HCT116 (cell line): ENCODE measurements at regions not wholly inside any gene's neighbourhood (a gene's known extent, or its start where the extent isn't known, plus 50 kb on each side); places are given as distances from the start of the nearest gene placed in this dataset.

Experiments used
- ATAC-seq: fragments of 200-7000 bp; cut with Tn5 transposase; 2 replicates; pipeline ENCODE4 v1.9.1; 2020; ENCODE audit warnings: mild to moderate bottlenecking, moderate library complexity
- BruUV-seq: library from RNA; stranded (reverse); fragments of 400-500 nt; replicated peaks from 2 replicates; lab custom pipeline; 2021; lab: Mats Ljungman, UMichigan
- CTCF ChIA-PET: fragments of 300-600 bp; sonication (Branson Sonifier 250); formaldehyde crosslinking; loops from one replicate; lab custom pipeline; 2021; ENCODE audit warnings: antibody characterized with exemption; lab: Charles Lee
- POLR2A ChIA-PET: fragments of 300-600, 350-600 bp; sonication (Branson Sonifier 250); formaldehyde crosslinking; loops from one replicate; lab custom pipeline; 2021; ENCODE audit warnings: antibody characterized with exemption; lab: Charles Lee
- RAD21 ChIA-PET, 2 experiments: fragments of 300-600 bp; sonication (Branson Sonifier 250); formaldehyde crosslinking; loops; one replicate each; lab custom pipeline; 2023; ENCODE audit warnings: low total read pairs in 2 of 2; ENCODE audit not compliant: uncharacterized antibody in 2 of 2, unreplicated experiment in 2 of 2, low non-redundant PET in 1 of 2; lab: Charles Lee
- DNase-seq: peaks from one replicate; pipeline ENCODE4 v3.0.0-alpha.2; 2010; ENCODE audit warnings: low read depth, low spot score
- H2AFZ ChIP-seq: fragments of 200-600 bp; shearing (Covaris generic), sonication (generic); 2 replicates; pipeline ENCODE4 v1.6.1; 2017; ENCODE audit warnings: low read depth, mixed run types, mixed read lengths, antibody characterized with exemption, low read length; ENCODE audit not compliant: poor library complexity, severe bottlenecking
- H3K27ac ChIP-seq: 2 replicates; pipeline ENCODE4 v1.5.1; 2012; ENCODE audit warnings: low read depth, low read length
- H3K27me3 ChIP-seq: fragments of 200-600 bp; sonication (generic); 2 replicates; pipeline ENCODE4 v1.6.1; 2016; ENCODE audit warnings: mixed run types, low read length, mixed read lengths; ENCODE audit not compliant: insufficient read depth
- H3K36me3 ChIP-seq, 2 experiments: fragments of 200-500 bp in 1 of 2; fragments of 200-600 bp in 1 of 2; sonication (Bioruptor generic) in 1 of 2; sonication (generic) in 1 of 2; 2 replicates each; pipeline versions ENCODE4 v1.5.1 to v1.6.1; 2014 to 2016; ENCODE audit warnings: low read length in 2 of 2, inconsistent platforms in 1 of 2, mixed read lengths in 1 of 2, mixed run types in 1 of 2; ENCODE audit not compliant: insufficient read depth in 2 of 2, control insufficient read depth in 1 of 2
- H3K4me1 ChIP-seq, 2 experiments: fragments of 200-600 bp in 1 of 2; sonication (generic) in 1 of 2; 2 replicates each; pipeline versions ENCODE4 v1.5.1 to v1.6.1; 2012 to 2017; ENCODE audit warnings: low read length in 2 of 2, inconsistent platforms in 1 of 2, mild to moderate bottlenecking in 1 of 2, mixed read lengths in 1 of 2, mixed run types in 1 of 2, moderate library complexity in 1 of 2; ENCODE audit not compliant: insufficient read depth in 2 of 2, control insufficient read depth in 1 of 2
- H3K4me2 ChIP-seq: fragments of 200-600 bp; sonication (generic); 2 replicates; pipeline ENCODE4 v1.6.1; 2017; ENCODE audit warnings: mixed run types, low read length, mixed read lengths
- H3K4me3 ChIP-seq, 2 experiments: fragments of 200-600 bp in 1 of 2; sonication (generic) in 1 of 2; replicated peaks in 1 of 2; 2 replicates each; pipeline ENCODE4 v1.5.1; 2011 to 2016; ENCODE audit warnings: low read length in 2 of 2, control low read depth in 1 of 2, low read depth in 1 of 2, mild to moderate bottlenecking in 1 of 2, mixed read lengths in 1 of 2, mixed run types in 1 of 2
- H3K79me2 ChIP-seq: fragments of 200-600 bp; sonication (generic); 2 replicates; pipeline ENCODE4 v1.6.1; 2017; ENCODE audit warnings: mild to moderate bottlenecking, mixed run types, low read length, moderate library complexity, mixed read lengths; ENCODE audit not compliant: insufficient read depth
- H3K9ac ChIP-seq: fragments of 200-600 bp; sonication (generic); 2 replicates; pipeline ENCODE4 v1.6.1; 2016; ENCODE audit warnings: low read length, mixed read lengths
- H3K9me2 ChIP-seq: fragments of 200-600 bp; sonication (generic), shearing (Covaris generic); 2 replicates; pipeline ENCODE4 v1.6.1; 2017; ENCODE audit warnings: mixed run types, mild to moderate bottlenecking, moderate library complexity; ENCODE audit not compliant: insufficient read depth
- H3K9me3 ChIP-seq, 2 experiments: fragments of 200-500 bp in 1 of 2; fragments of 200-600 bp in 1 of 2; sonication (Bioruptor generic) in 1 of 2; sonication (generic) in 1 of 2; 2 replicates each; pipeline ENCODE4 v1.6.1; 2014 to 2017; ENCODE audit warnings: low read length in 2 of 2, mixed read lengths in 2 of 2, inconsistent platforms in 1 of 2, low read depth in 1 of 2, mild to moderate bottlenecking in 1 of 2, mixed run types in 1 of 2, moderate library complexity in 1 of 2; ENCODE audit not compliant: control insufficient read depth in 1 of 2, insufficient read depth in 1 of 2
- H4K20me1 ChIP-seq: fragments of 200-600 bp; sonication (generic), shearing (Covaris generic); 2 replicates; pipeline ENCODE4 v1.6.1; 2017; ENCODE audit warnings: mixed run types, mild to moderate bottlenecking, moderate library complexity; ENCODE audit not compliant: insufficient read depth
- ATF3 ChIP-seq: IDR thresholded peaks from 2 replicates; pipeline ENCODE4 v1.6.1; 2012
- CBX3 ChIP-seq: IDR thresholded peaks from 2 replicates; pipeline ENCODE4 v1.6.1; 2012; ENCODE audit warnings: low read depth
- EZH2 ChIP-seq: fragments of 200-600 bp; sonication (generic); IDR thresholded peaks from 2 replicates; pipeline ENCODE4 v1.6.1; 2017; ENCODE audit warnings: antibody characterized with exemption, mixed run types
- FOSL1 ChIP-seq: IDR thresholded peaks from 2 replicates; pipeline ENCODE4 v1.6.1; 2012; ENCODE audit warnings: low read depth
- JUND ChIP-seq: IDR thresholded peaks from 2 replicates; pipeline ENCODE4 v1.6.1; 2012
- MAX ChIP-seq: IDR thresholded peaks from 2 replicates; pipeline ENCODE4 v1.6.1; 2012
- POLR2A ChIP-seq: IDR thresholded peaks from 2 replicates; pipeline ENCODE4 v1.7.0; 2011; ENCODE audit warnings: borderline replicate concordance; ENCODE audit not compliant: insufficient read depth, insufficient read length; ENCODE audit errors: extremely low read depth
- POLR2AphosphoS5 ChIP-seq: IDR thresholded peaks from 2 replicates; pipeline ENCODE4 v1.6.1; 2011; ENCODE audit warnings: mild to moderate bottlenecking, low read depth, low read length, moderate library complexity
- RAD21 ChIP-seq: IDR thresholded peaks from 2 replicates; pipeline ENCODE4 v1.6.1; 2012; ENCODE audit warnings: low read depth, mild to moderate bottlenecking
- SP1 ChIP-seq: IDR thresholded peaks from 2 replicates; pipeline ENCODE4 v1.6.1; 2012; ENCODE audit warnings: low read depth
- TCF7L2 ChIP-seq: IDR thresholded peaks from 2 replicates; pipeline ENCODE4 v1.7.0; 2011; ENCODE audit warnings: borderline replicate concordance, inconsistent platforms; ENCODE audit not compliant: insufficient read depth, insufficient read length; ENCODE audit errors: extremely low read depth
- YY1 ChIP-seq: IDR thresholded peaks from 2 replicates; pipeline ENCODE4 v1.6.1; 2011; ENCODE audit warnings: low read length, low read depth, moderate library complexity, mild to moderate bottlenecking; ENCODE audit not compliant: insufficient replicate concordance; ENCODE audit errors: extremely low read depth
- ZNF274 ChIP-seq: fragments of 200-500 bp; sonication (Bioruptor generic); IDR thresholded peaks from 2 replicates; pipeline ENCODE4 v1.6.1; 2014; ENCODE audit warnings: mild to moderate bottlenecking, low read depth, low read length, inconsistent platforms
- intact Hi-C: fragments of 100-400 bp; cut with micrococcal nuclease; formaldehyde crosslinking; loops from 2 replicates; pipeline ENCODE4 v1.10.0; 2022
- TF ChIP-seq, protein P1 (sequence below), 3 experiments: fragments of 200-600 bp in 1 of 3; sonication (generic) in 1 of 3; IDR thresholded peaks in 2 of 3; conservative IDR thresholded peaks in 1 of 3; 2 replicates each; pipeline ENCODE4 v1.5.1; 2012 to 2017; ENCODE audit warnings: low read depth in 2 of 3, low read length in 2 of 3, antibody characterized with exemption in 1 of 3, borderline replicate concordance in 1 of 3, control low read depth in 1 of 3, mild to moderate bottlenecking in 1 of 3, mixed read lengths in 1 of 3, mixed run types in 1 of 3, moderate library complexity in 1 of 3; ENCODE audit not compliant: insufficient read depth in 1 of 3
- TF ChIP-seq, protein P2 (sequence below): IDR thresholded peaks from 2 replicates; pipeline ENCODE4 v1.6.1; 2012; ENCODE audit warnings: low read depth

DNA sequence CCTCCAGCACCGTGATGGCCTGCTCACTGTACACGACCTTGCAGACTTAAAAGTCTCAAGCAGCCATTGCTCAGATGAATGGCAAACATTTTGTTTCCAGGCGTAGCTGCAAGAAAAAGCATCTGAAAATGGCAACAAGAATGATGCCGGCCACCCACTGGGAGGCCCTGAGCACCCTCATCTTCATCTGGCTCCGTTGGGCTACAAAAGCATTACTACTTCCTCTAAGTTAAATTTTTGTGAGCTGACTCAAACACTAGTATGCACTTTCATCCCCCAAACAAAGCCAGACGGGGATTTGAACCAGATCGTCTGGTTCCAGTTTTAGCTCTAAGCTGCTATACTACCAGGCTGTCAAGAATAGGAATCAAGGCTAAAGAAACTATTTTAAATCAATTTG is 116.6 kb upstream of the CDK1 start:
- no peak overlapping the region for H2AFZ ChIP-seq
- H3K36me3 ChIP-seq, result no peaks in the 10 kb centered on the region
- POLR2A ChIA-PET, result no interaction called here
- BruUV-seq, result no TSS peak
- no peak overlapping the region for H3K9ac ChIP-seq
- H3K79me2 ChIP-seq, result no peaks in the 10 kb centered on the region
- H3K4me3 ChIP-seq, result peak overlapping the region in 1 of 2 experiments; percentile 26; a peak in 2 of 4 replicates
- peak; percentile 73 for TF ChIP-seq JUND
- TF ChIP-seq YY1, result no peak
- peak; percentile 74 for TF ChIP-seq FOSL1
- no peak for TF ChIP-seq EZH2
- peak; percentile 54 for TF ChIP-seq CBX3
- TF ChIP-seq SP1, result peak; percentile 51; the same call in 1 of the 2 replicates
- peak overlapping the region; percentile 36; the same call in 1 of the 2 replicates for H3K27ac ChIP-seq
- RAD21 ChIA-PET, result no interaction called here
- DNase-seq (peak; percentile 58), ATAC-seq (peak; percentile 91)
- intact Hi-C loops, result loop anchor here (10.0 kb wide), 1 partner anchor 103 kb away; no protein-coding TSS in a partner anchor
- H3K9me3 ChIP-seq, result no peaks in the 10 kb centered on the region
- no peaks in the 10 kb centered on the region for H4K20me1 ChIP-seq
- CTCF ChIA-PET, result no interaction called here
- H3K4me2 ChIP-seq, result peak overlapping the region; percentile 58
- no peaks in the 10 kb centered on the region for H3K9me2 ChIP-seq
- H3K4me1 ChIP-seq, result peaks cover 29 to 43% of the 10 kb centered on the region in 2 experiments
- H3K27me3 ChIP-seq, result no peaks in the 10 kb centered on the region

- H3K9me3 ChIP-seq, result no peaks in the 10 kb centered on the region
- H3K4me3 ChIP-seq, result no peak overlapping the region
- intact Hi-C loops, result loop anchor here (10.0 kb wide), 1 partner anchor 104 kb away; no protein-coding TSS in a partner anchor
- H3K9me2 ChIP-seq, result no peaks in the 10 kb centered on the region
- BruUV-seq, result no TSS peak
- CTCF ChIA-PET, result no interaction called here
- H3K4me1 ChIP-seq, result peaks cover 29 to 43% of the 10 kb centered on the region in 2 experiments
- no peak overlapping the region for H3K27ac ChIP-seq
- POLR2A ChIA-PET, result no interaction called here
- no peak for DNase-seq
- RAD21 ChIA-PET, result no interaction called here
- H2AFZ ChIP-seq, result no peak overlapping the region
- H4K20me1 ChIP-seq, result no peaks in the 10 kb centered on the region
- ATAC-seq, result no peak
- H3K79me2 ChIP-seq, result no peaks in the 10 kb centered on the region
- no peak overlapping the region for H3K4me2 ChIP-seq
- H3K27me3 ChIP-seq, result no peaks in the 10 kb centered on the region
- H3K36me3 ChIP-seq, result no peaks in the 10 kb centered on the region
- H3K9ac ChIP-seq, result no peak overlapping the region
- TF ChIP-seq ZNF274 (no peak), ATF3 (no peak), POLR2AphosphoS5 (no peak), MAX (no peak), TCF7L2 (no peak), POLR2A (no peak), CBX3 (no peak), FOSL1 (no peak), JUND (no peak), SP1 (no peak), RAD21 (no peak)
- TF ChIP-seq, protein P1, sequence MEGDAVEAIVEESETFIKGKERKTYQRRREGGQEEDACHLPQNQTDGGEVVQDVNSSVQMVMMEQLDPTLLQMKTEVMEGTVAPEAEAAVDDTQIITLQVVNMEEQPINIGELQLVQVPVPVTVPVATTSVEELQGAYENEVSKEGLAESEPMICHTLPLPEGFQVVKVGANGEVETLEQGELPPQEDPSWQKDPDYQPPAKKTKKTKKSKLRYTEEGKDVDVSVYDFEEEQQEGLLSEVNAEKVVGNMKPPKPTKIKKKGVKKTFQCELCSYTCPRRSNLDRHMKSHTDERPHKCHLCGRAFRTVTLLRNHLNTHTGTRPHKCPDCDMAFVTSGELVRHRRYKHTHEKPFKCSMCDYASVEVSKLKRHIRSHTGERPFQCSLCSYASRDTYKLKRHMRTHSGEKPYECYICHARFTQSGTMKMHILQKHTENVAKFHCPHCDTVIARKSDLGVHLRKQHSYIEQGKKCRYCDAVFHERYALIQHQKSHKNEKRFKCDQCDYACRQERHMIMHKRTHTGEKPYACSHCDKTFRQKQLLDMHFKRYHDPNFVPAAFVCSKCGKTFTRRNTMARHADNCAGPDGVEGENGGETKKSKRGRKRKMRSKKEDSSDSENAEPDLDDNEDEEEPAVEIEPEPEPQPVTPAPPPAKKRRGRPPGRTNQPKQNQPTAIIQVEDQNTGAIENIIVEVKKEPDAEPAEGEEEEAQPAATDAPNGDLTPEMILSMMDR (IDR thresholded peaks at IDR 0.05 in 2 of 3, conservative IDR thresholded peaks at IDR 0.05 in 1 of 3; ENCODE audit: borderline replicate concordance in 1 of 3, insufficient read depth in 1 of 3, low read depth in 2 of 3, low read length in 2 of 3), result no peak
- TF ChIP-seq, protein P2, sequence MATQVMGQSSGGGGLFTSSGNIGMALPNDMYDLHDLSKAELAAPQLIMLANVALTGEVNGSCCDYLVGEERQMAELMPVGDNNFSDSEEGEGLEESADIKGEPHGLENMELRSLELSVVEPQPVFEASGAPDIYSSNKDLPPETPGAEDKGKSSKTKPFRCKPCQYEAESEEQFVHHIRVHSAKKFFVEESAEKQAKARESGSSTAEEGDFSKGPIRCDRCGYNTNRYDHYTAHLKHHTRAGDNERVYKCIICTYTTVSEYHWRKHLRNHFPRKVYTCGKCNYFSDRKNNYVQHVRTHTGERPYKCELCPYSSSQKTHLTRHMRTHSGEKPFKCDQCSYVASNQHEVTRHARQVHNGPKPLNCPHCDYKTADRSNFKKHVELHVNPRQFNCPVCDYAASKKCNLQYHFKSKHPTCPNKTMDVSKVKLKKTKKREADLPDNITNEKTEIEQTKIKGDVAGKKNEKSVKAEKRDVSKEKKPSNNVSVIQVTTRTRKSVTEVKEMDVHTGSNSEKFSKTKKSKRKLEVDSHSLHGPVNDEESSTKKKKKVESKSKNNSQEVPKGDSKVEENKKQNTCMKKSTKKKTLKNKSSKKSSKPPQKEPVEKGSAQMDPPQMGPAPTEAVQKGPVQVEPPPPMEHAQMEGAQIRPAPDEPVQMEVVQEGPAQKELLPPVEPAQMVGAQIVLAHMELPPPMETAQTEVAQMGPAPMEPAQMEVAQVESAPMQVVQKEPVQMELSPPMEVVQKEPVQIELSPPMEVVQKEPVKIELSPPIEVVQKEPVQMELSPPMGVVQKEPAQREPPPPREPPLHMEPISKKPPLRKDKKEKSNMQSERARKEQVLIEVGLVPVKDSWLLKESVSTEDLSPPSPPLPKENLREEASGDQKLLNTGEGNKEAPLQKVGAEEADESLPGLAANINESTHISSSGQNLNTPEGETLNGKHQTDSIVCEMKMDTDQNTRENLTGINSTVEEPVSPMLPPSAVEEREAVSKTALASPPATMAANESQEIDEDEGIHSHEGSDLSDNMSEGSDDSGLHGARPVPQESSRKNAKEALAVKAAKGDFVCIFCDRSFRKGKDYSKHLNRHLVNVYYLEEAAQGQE, result no peak
Observed at GRCh38 chr10:60660625-60661024, 117.7 kb upstream of the CDK1 start.
